Activated CD8-positive, alpha-beta memory T cell treated with anti-CD3 and anti-CD28 coated beads, Interleukin-2, amount 50 U/mL, for 24 hours (primary cell): ENCODE measurements at regions not wholly inside any gene's neighbourhood (a gene's known extent, or its start where the extent isn't known, plus 50 kb on each side); places are given as distances from the start of the nearest gene placed in this dataset.
"Not testable (repeated sequence)": the region's sequence is repeated elsewhere in the genome, so short reads cannot be mapped to it uniquely, and the experiment has no call there.

Source experiments
- DNase-seq: peaks from one replicate; pipeline ENCODE4 v3.0.0-alpha.2; 2020; ENCODE audit errors: extremely low read depth

DNA sequence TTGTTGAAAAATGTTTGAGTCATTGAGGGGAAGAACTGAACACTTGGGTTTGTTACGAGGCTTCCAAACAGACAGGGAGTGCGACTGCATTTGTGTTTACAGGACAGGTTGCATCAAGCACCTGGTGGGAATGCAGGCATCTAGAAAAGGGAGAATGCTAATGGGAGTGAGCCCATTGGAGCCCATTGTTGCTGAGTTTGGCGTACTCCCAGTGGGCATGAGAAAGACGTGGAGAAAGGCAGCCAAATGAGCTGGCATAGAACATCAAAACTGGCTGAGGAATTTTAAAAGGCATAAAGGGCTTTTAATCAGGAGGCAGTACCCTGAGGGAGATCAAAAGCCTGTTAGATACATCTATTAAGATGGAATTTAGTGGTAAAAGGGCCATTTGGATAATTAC lies 171.6 kb upstream of the NPSR1 start:
- no peak for DNase-seq

DNA sequence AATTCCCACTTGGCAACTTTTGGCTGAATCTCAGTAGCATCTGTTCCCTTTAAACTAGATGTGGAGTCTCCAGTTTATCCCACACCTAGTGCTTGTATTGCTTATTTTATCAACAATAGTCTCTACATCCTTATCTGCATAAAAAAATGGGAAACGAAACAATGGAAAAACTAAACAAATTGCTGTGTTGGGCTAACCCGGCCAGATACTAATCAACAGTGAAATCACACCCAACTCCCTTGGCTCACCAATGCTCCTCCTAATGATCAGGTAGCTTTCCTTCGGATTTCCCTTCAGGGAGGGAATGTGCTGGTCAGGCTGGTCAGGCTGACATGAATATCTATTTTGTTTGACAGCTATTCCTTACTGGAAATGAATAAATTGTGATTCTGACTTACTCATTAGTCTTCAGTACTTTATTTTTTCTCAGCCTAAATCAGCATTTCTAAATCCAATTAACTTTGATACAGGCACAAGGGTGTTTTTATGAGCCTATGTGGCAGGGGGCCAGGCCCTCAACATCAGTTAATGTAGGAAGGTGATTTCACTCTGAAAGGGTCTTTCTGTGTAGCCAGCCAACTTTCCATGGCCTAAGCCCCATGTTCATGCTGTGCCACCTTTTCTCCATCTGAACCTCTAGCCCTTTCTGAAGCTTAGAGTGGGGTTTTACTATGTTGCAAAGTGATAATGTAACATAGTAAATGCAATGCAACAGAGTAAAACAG lies 170.5 kb upstream of the NPSR1 start:
- no peak for DNase-seq

DNA sequence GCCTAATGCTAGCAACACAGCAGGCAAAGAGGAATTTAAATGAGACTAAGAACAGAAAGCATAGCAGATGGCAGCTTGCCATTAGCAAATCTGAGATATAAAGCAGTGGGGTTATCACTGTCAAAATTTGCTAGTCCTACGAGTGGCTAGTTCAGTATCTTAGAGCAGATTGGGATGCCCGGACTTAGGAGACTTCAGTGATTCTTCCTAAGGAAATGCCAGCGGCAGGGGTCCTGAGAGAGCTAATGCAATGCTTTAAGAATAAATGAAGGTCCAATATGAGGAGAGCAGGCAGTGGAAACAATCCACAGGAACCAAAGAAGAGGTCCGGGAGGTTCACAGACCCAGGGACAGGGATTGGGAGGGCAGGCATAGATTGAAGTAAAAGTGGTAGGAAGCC lies 169.3 kb upstream of the NPSR1 start:
- no peak for DNase-seq

DNA sequence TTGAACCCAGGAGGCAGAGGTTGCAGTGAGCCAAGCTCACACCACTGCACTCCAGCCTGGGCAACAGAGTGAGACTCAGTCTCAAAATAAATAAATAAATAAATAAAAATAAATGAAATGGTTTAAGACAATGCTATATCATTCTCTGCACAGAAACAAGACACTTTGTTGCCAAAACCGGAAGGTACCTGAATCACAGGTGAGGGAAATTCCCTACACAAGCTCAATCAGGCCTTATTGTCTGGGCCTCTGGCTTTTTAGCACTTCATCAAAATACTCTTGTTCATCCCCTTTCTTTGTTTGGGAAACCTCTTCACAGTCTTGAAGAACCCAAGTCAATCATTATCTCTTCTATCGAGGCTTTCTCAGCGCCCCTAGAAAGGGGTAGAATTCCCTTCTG lies 166.1 kb upstream of the NPSR1 start:
- no peak for DNase-seq

DNA sequence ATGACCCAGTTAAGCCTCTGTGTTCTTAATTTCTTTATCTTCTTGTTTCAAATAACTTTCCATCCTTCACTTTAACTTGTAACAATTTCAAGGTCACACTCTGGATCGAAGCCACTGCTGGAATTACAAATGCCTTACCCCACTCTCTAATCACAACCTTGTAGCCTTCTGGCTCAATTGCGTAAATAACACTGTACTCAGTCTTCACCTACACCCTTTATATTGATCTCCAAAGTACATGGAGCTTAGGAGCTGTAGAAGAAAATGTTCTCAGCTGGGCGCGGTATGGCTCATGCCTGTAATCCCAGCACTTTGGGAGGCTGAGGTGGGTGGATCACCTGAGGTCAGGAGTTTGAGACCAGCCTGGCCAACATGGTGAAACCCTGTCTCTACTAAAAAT lies 164.3 kb upstream of the NPSR1 start:
- no peak for DNase-seq

DNA sequence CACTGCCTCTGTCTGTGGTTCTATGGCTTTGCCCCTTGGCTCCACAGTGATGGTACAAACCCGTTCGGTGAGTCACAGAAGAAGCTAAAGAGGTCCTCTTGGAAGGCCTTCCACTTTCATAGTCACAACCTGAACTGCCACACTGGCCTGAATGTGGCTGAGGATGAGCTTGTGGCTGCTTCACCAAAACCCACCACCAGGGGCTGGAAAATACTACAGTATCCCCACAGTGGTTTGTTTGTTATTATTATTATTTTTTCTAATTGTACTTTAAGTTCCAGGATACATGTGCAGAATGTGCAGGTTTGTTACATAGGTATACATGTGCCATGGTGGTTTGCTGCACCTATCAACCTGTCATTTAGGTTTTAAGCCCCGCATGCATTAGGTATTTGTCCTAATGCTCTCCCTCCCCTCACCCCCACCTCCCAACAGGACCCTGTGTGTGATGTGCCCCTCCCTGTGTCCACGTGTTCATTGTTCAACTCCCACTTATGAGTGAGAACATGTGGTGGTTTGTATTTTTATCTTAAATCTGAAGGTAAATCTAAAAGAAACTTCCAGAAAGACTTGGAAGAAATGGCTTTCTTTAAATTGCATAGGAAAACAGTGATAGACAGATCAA lies 160.8 kb upstream of the NPSR1 start:
- DNase-seq, result no peak

DNA sequence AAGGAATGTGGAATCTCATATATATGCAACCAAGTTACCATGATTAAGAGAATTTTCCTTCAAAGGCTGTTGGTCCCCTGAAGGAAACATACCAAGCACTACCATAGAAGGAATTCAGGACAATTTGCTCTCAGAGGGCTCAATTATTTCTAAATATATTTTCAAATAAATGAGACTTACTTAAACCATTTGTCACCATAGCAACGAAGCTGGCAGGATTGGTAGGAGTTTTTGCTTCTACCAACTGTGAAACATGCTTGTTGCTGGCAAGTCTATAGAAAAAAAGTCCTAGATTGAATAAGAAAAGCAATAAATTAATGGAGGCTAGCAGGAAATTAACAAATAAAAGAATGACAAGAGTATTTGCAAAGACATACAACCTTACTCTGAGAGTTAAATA lies 156.9 kb upstream of the NPSR1 start:
- no peak for DNase-seq

DNA sequence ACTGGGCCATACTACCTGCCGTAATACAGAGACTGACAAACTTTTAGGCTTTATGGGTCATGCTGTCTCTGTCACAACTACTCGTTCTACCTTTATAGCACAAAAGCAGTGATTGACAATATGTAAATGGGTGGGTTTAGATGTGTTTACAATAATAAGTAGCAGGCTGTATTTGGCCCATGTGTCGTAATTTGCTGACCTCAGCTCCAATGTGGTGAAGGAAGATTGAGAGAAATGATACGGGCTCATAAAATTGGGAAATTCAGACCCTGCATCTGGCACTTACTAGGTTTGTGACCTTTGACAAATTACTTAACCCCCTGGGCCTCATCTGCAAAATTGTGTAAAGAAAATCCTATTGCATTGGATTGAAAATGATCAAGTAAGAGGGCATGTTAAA lies 150.8 kb upstream of the NPSR1 start:
- DNase-seq, result no peak

DNA sequence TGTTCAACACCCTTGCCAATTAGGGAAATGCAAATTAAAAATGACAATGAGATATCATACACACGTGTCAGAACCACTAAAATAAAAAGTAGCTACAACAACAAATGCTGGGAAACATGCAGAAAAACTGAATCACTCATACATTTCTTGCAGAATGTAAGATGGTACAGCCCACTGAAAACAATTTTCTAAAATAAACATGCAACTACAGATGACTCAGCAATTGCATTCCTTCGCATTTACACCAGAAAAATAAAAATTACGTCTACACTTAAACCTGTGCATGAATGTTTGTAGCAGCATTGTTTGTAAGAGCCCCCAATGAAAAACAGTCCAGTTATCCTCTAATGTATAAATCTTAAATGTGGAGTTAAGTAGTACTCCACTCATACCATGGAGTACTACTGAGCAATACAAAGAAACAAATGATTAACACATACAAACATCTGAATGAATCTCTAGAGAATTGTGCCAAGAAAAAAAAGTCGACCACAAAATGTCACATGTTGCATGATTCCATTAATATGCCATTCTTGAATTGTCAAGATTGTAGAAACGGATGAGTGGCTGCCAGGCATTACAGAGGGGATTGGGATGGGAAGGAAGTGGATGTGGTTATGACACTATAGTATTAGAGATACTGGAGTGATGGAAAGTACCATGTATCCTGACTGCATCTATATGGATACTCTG lies 134.6 kb upstream of the NPSR1 start:
- DNase-seq, result no peak

DNA sequence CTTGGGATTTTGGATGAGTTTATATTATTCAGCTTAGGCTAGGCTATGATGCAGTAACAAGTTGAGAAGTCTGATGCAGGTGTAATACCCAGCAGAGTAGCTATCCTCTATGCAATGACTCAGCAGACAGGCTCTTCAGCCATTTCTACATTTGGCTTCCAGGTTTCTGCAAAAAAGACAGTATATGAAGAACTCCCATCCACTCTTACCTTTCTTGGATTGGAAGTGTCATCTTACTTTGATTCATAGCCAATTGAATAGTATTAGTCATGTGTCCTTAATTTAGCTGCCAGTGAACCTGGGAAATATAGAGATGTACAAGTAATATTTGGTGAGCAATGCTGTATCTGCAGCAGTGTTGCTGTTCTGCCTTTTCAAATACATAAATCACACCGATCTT lies 127.8 kb upstream of the NPSR1 start:
- no peak for DNase-seq

DNA sequence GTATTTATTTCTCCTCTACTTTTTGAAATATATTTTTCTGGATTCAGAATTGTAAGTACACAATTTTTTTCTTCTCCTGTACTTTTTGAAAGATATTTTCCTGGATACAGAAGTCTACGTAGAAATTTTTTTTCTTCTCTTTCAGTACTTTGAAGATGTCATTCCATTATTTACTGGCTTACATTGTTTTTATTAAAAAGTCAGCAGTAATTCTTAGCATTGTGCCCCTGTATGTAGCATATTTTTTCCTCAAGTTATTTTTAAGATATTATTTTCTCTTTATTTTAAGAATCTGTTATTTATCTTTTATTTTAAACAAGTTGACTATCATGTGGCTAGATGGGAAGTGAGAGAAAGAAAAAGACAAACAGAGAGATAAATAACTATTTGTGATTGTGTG lies 119.0 kb upstream of the NPSR1 start:
- DNase-seq, result no peak

DNA sequence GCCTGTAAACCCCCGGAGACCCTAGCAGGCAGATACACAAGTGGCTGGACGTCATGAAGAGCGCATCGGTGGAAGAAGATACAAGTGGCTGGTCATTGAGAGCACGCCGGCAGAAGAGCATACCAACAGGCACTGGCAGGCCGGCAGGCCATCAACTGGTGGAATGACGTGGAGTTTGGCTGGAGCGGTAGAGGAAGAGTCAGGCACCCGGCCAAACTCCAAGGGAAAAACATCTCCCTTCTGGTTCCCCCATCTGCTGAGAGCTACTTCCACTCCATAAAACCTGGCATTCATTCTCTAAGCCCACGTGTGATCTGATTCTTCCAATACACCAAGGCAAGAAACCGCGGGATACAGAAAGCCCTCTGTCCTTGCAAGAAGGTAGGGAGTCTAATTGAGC lies 113.4 kb upstream of the NPSR1 start:
- no peak for DNase-seq

DNA sequence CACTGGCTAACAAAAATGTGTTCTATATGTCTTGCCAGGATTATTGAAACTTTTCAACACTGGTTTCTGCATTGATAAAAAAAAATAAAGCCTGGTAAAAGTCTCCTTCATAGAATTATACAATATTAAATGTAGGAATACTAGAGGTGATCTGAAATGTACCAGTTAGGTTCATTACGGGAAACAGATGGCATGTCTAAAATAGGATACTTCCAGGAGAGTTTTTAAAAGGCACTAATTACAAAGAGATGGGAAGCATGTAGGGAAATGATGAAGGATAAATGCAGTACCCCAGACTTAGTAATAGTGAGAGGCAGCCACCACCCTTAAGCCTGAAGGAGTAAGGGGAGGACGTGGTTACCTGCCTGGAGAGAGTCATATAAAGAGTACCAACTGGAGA lies 107.0 kb upstream of the NPSR1 start:
- DNase-seq, result no peak

DNA sequence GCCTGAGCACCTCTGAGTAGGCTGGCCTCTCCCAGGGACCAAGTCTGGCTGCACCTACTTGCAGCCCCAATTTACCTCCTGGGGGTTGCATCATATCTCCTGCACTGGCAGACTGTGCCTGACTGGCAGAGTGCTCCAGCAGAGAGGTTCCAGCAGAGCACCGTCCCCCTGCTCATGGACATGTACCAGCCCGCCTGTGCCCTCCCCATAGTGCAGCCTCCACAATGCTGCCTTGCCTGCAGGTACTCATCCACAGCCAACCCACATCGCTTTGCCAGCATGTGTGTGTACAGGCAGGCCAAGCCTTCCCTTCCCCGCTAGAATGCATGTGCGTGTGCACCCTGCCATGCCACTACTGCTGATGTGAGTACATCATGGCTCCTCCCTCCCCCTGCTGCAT lies 105.5 kb upstream of the NPSR1 start:
- DNase-seq, result no peak

DNA sequence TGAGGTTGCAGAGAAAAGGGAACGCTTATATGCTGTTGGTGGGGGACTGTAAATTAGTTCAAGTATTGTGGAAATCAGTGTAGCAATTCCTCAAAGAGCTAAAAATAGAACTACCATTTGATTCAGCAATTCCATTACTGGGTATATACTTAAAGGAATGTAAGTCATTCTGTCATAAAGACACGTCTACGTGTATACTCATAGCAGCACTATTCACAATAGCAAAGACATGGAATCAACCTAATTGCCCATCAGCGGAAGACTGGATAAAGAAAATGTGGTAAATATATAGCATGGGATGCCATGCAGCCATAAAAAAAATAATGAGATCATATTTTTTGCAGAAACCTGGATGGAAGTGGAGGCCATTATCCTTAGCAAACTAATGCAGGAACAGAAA lies 100.0 kb upstream of the NPSR1 start:
- no peak for DNase-seq

DNA sequence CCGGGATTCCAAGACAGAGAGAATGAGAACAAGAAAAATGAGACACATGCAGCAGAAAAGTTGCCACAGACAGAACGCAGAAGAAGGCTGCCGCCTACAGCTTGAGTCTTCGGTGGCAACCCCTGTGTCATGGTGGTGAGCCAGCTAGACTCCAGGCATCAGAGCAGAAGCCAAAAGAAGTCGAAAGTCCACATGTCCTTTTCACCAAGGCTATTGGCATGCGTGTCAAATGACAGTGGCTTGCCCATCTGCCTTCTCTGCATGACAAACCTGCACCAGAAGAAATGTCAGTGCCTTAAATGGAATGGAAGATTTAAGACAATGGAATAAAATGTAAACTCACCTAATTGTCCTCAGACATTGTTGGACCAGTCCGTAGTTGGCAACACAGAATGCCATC lies 93.9 kb upstream of the NPSR1 start:
- DNase-seq, result no peak

DNA sequence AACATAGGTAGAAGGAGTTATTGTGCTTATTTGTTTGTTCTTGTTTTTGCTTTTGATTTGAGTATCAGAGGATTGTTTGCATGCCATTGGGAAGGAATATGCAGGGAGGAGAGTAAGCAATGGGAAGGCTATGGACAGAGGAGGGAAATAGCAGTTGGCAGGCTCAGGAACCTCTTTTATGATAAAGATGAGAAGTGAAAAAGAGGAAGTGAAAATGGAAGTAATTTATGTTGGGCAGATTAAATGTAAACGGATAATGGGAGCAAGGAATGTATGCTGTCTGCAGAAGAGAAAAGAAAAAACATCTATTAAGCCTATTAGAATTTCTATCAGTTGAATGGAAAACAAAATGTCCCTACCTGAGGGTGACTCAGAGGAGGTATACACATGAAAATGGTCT lies 90.1 kb upstream of the NPSR1 start:
- DNase-seq, result no peak

DNA sequence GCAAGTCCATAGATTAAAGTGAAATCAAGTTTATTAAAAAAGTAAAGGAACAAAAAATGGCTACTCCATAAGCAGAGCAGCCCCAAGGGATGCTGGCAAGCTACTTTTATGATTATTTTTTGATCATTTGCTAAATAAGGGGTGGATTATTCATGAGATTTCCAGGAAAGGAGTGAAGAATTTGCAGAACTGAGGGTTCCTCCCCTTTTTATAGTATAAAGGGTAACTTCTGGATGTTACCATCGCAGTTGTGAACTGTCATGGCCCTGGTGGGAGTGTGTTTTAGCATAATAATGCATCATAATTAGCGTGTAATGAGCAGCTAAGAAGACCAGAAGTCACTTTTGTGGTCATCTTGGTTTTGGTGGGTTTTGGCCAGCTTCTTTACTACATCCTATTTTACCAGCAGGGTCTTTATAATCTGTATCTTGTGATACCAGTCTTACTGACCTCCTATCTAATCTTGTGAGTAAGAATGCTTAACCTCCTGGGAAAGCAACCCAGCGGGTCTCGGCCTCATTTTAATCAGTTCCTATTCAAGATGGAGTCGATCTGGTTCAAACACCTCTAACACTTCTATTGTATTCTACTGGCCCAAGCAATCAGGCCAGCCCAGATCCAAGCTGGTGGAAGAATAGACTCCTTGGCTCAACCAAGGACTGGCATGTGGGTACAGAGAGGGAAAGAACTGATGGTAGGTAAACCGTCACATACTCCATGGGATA lies 87.9 kb upstream of the NPSR1 start:
- DNase-seq, result no peak

DNA sequence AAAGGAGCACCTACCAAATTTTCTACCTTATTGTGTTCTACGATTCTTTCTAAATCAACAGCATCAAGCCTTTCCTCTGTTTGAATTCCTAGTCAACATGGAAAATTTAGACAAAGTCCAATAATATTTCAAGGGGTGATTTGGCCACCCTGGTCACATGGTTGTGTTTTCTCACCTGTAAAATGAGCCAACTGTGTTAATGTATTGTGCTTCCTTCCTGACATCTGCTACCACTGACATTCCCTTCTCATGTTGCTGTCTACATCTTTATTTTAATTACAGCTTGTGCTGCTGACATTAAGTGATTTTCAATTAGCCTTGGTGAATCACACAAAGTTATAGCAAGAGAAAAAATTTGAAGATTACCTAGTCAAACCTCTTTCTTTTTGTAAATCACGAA lies 83.0 kb upstream of the NPSR1 start:
- no peak for DNase-seq

DNA sequence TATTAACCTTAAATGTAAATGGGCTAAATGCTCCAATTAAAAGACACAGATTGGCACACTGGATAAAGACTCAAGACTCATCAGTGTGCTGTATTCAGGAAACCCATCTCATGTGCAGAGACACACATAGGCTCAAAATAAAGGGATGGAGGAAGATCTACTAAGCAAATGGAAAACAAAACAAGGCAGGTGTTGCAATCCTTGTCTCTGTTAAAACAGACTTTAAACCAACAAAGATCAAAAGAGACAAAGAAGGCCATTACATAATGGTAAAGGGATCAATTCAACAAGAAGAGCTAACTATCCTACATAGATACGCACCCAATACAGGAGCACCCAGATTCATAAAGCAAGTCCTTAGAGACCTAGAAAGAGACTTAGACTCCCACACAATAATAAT lies 80.1 kb upstream of the NPSR1 start:
- not testable (repeated sequence) for DNase-seq

DNA sequence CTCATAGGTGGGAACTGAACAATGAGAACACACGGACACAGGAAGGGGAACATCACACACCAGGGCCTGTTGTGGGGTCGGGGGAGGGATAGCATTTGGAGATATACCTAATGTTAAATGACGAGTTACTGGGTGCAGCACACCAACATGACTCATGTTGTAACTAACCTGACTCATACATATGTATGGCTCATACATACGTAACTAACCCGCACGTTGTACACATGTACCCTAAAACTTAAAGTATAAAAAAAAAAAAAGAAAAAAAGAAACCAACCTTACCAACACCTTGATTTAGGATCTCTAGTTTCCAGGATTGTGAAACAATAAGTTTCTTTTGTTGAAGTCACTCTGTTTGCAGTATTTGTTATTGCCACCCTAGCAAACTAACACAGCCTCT lies 76.3 kb upstream of the NPSR1 start:
- not testable (repeated sequence) for DNase-seq

DNA sequence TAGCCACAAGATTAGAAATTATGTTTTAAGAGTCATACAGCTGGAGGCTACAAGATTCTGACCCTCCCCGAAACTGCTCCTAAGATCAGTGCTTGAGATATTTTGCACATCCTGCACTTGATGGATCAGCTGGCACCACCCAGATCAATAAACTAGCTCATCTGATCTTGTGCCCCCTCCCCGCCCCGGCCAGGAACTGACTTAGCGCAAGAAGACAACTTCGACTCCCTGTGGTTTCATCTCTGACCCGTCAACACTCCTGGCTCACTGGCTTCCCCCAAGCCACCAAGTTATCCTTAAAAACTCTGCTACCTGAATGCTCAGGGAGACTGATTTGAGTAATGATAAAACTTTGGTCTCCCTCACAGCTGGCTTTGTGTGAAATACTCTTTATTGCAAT lies 73.5 kb upstream of the NPSR1 start:
- DNase-seq, result no peak

DNA sequence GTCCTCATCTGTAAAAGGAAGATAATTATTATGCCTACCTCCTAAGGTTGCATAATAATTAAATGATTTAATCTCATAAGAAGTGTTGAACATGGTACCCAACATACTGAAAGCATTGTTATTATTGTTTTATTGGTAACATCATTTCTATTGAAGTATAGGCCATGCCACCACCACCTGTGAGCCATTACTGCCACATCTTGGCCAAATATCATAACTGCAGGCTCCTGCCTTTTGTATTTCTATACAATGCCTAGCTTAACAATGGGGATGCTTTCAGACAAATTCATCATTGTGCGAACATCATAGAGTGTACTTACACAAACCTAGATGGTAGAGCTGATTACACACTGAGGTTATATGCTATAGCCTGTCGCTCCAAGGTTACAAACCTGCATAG lies 61.1 kb upstream of the NPSR1 start:
- DNase-seq, result no peak
